ENCODE measurements at regions not wholly inside any gene's neighbourhood (a gene's known extent, or its start where the extent isn't known, plus 50 kb on each side); places are given as distances from the start of the nearest gene placed in this dataset.

- no peak for TF ChIP-seq CTCF (IDR thresholded peaks at IDR 0.05 in 2 of 3, conservative IDR thresholded peaks at IDR 0.05 in 1 of 3; ENCODE audit: borderline replicate concordance in 1 of 3, insufficient read depth in 1 of 3, low read depth in 2 of 3, low read length in 2 of 3)
- no peak for TF ChIP-seq FOSL1 (IDR thresholded peaks at IDR 0.05; ENCODE audit: low read depth)
- no peak for TF ChIP-seq EGR1 (IDR thresholded peaks at IDR 0.05; ENCODE audit: low read depth)
- TF ChIP-seq CEBPB (IDR thresholded peaks at IDR 0.05; ENCODE audit: low read depth) = no peak
- no peak for TF ChIP-seq SIN3A (IDR thresholded peaks at IDR 0.05; ENCODE audit: low read depth)
These were observed 83.8 kb upstream of the PLEKHG7 start (continued) for GRCh38 chr12:92619026-92619425.

- Histone ChIP-seq H2AFZ (ENCODE audit: low read depth, low read length, poor library complexity, severe bottlenecking) (no peak overlapping the region), H3K9me3 (ENCODE audit: control insufficient read depth in 1 of 2, insufficient read depth in 1 of 2, low read depth in 1 of 2, low read length in 2 of 2) (no peaks in the 10 kb centered on the region), H3K36me3 (ENCODE audit: control insufficient read depth in 1 of 2, insufficient read depth in 2 of 2, low read length in 2 of 2) (no peaks in the 10 kb centered on the region), H3K4me2 (ENCODE audit: low read length) (no peak overlapping the region), H3K79me2 (ENCODE audit: insufficient read depth, low read length) (no peaks in the 10 kb centered on the region), H3K9ac (ENCODE audit: low read length) (no peak overlapping the region), H3K27ac (ENCODE audit: low read depth, low read length) (no peak overlapping the region), H4K20me1 (ENCODE audit: insufficient read depth) (no peaks in the 10 kb centered on the region), H3K4me1 (ENCODE audit: control insufficient read depth in 1 of 2, insufficient read depth in 2 of 2, low read length in 2 of 2) (no peaks in the 10 kb centered on the region), H3K27me3 (ENCODE audit: insufficient read depth, low read length) (no peaks in the 10 kb centered on the region), H3K9me2 (ENCODE audit: insufficient read depth) (no peaks in the 10 kb centered on the region; the same call in 1 of the 2 replicates), H3K4me3 (replicated peaks in 1 of 2; ENCODE audit: low read depth in 1 of 2, low read length in 2 of 2) (no peak overlapping the region)
- ChIA-PET POLR2A (no interaction called here), RAD21 (ENCODE audit: low non-redundant PET in 1 of 2, low total read pairs in 2 of 2, uncharacterized antibody in 2 of 2, unreplicated experiment in 2 of 2) (no interaction called here), CTCF (no interaction called here)
- DNase-seq (ENCODE audit: low read depth, low spot score) = no peak
- no peak for ATAC-seq
- TF ChIP-seq FOSL1 (IDR thresholded peaks at IDR 0.05; ENCODE audit: low read depth) (no peak), CBX3 (IDR thresholded peaks at IDR 0.05; ENCODE audit: low read depth) (no peak), CEBPB (IDR thresholded peaks at IDR 0.05; ENCODE audit: low read depth) (no peak), ZNF274 (IDR thresholded peaks at IDR 0.05; ENCODE audit: low read depth, low read length) (no peak), RAD21 (IDR thresholded peaks at IDR 0.05; ENCODE audit: low read depth) (no peak)
- TF ChIP-seq, protein P1, sequence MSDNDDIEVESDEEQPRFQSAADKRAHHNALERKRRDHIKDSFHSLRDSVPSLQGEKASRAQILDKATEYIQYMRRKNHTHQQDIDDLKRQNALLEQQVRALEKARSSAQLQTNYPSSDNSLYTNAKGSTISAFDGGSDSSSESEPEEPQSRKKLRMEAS (IDR thresholded peaks at IDR 0.05) = no peak
- TF ChIP-seq, protein P2, sequence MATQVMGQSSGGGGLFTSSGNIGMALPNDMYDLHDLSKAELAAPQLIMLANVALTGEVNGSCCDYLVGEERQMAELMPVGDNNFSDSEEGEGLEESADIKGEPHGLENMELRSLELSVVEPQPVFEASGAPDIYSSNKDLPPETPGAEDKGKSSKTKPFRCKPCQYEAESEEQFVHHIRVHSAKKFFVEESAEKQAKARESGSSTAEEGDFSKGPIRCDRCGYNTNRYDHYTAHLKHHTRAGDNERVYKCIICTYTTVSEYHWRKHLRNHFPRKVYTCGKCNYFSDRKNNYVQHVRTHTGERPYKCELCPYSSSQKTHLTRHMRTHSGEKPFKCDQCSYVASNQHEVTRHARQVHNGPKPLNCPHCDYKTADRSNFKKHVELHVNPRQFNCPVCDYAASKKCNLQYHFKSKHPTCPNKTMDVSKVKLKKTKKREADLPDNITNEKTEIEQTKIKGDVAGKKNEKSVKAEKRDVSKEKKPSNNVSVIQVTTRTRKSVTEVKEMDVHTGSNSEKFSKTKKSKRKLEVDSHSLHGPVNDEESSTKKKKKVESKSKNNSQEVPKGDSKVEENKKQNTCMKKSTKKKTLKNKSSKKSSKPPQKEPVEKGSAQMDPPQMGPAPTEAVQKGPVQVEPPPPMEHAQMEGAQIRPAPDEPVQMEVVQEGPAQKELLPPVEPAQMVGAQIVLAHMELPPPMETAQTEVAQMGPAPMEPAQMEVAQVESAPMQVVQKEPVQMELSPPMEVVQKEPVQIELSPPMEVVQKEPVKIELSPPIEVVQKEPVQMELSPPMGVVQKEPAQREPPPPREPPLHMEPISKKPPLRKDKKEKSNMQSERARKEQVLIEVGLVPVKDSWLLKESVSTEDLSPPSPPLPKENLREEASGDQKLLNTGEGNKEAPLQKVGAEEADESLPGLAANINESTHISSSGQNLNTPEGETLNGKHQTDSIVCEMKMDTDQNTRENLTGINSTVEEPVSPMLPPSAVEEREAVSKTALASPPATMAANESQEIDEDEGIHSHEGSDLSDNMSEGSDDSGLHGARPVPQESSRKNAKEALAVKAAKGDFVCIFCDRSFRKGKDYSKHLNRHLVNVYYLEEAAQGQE (IDR thresholded peaks at IDR 0.05; ENCODE audit: low read depth) = no peak
- intact Hi-C loops (cut with micrococcal nuclease) = no loop called here
- BruUV-seq (replicated peaks) = no TSS peak
These were observed 87.1 kb upstream of the PLEKHG7 start for GRCh38 chr12:92615703-92616102.

Data from HCT116 (cell line).